PC-9 (cell line): ENCODE measurements at regions not wholly inside any gene's neighbourhood (a gene's known extent, or its start where the extent isn't known, plus 50 kb on each side); places are given as distances from the start of the nearest gene placed in this dataset.
A peak's percentile ranks its signal among the peaks of the same experiment; 100 is the strongest.

Experiments
- BruUV-seq: library from RNA; stranded (reverse); fragments of 400-500 nt; replicated peaks from 2 replicates; lab custom pipeline; 2021; lab: Mats Ljungman, UMichigan
- CTCF ChIA-PET: fragments of 300-600 bp; sonication (Branson Sonifier 250); formaldehyde crosslinking; loops from one replicate; lab custom pipeline; 2022; ENCODE audit warnings: antibody characterized with exemption; lab: Charles Lee
- POLR2A ChIA-PET: fragments of 300-600 bp; sonication (Branson Sonifier 250); formaldehyde crosslinking; loops from one replicate; lab custom pipeline; 2022; ENCODE audit warnings: antibody characterized with exemption; ENCODE audit not compliant: unreplicated experiment; lab: Charles Lee
- DNase-seq, 2 experiments: peaks; one replicate each; pipeline versions ENCODE4 v3.0.0 to v3.0.0-alpha.2; 2015 to 2022; ENCODE audit warnings: mixed read lengths in 1 of 2
- H2AFZ ChIP-seq: fragments of 200-600 bp; sonication (generic); 2 replicates; pipeline ENCODE4 v1.8.1; 2017; ENCODE audit warnings: antibody characterized with exemption
- H3F3A ChIP-seq: fragments of 200-600 bp; sonication (generic); 2 replicates; pipeline ENCODE4 v1.8.1; 2017; ENCODE audit warnings: antibody characterized with exemption, mild to moderate bottlenecking, low read depth; ENCODE audit not compliant: insufficient read depth
- H3K27ac ChIP-seq: fragments of 200-600 bp; sonication (generic); 2 replicates; pipeline ENCODE4 v1.6.1; 2016; ENCODE audit warnings: mixed run types
- H3K27me3 ChIP-seq: fragments of 200-600 bp; sonication (generic); 2 replicates; pipeline ENCODE4 v1.6.1; 2016; ENCODE audit warnings: low read depth, mixed run types; ENCODE audit not compliant: insufficient read depth
- H3K36me3 ChIP-seq: fragments of 200-600 bp; sonication (generic); 2 replicates; pipeline ENCODE4 v1.6.1; 2016; ENCODE audit warnings: low read depth, mixed run types
- H3K4me1 ChIP-seq: fragments of 200-600 bp; sonication (generic); replicated peaks from 2 replicates; pipeline ENCODE4 v1.6.1; 2016; ENCODE audit warnings: mixed run types; ENCODE audit not compliant: insufficient read depth
- H3K4me2 ChIP-seq: fragments of 200-600 bp; sonication (generic); 2 replicates; pipeline ENCODE4 v1.6.1; 2017; ENCODE audit warnings: mixed run types
- H3K4me3 ChIP-seq: fragments of 200-600 bp; sonication (generic); 2 replicates; pipeline ENCODE4 v1.6.1; 2016; ENCODE audit warnings: mixed run types
- H3K79me2 ChIP-seq: fragments of 200-600 bp; sonication (generic); 2 replicates; pipeline ENCODE4 v1.6.1; 2017; ENCODE audit warnings: low read depth, mixed run types
- H3K9me2 ChIP-seq: fragments of 200-600 bp; sonication (generic); 2 replicates; pipeline ENCODE4 v1.8.1; 2017; ENCODE audit warnings: mild to moderate bottlenecking; ENCODE audit not compliant: insufficient read depth
- H3K9me3 ChIP-seq: fragments of 200-600 bp; sonication (generic); 2 replicates; pipeline ENCODE4 v1.8.1; 2016; ENCODE audit warnings: low read depth; ENCODE audit not compliant: insufficient read depth
- H4K20me1 ChIP-seq: fragments of 200-600 bp; sonication (generic); 2 replicates; pipeline ENCODE4 v1.8.1; 2017; ENCODE audit not compliant: insufficient read depth
- CTCF ChIP-seq: fragments of 200-600 bp; sonication (generic); conservative IDR thresholded peaks from 2 replicates; pipeline ENCODE4 v1.6.1; 2017; ENCODE audit warnings: mixed run types, antibody characterized with exemption, mild to moderate bottlenecking, moderate library complexity
- EZH2 ChIP-seq: fragments of 200-600 bp; sonication (generic); IDR thresholded peaks from 2 replicates; pipeline ENCODE4 v1.8.0; 2017; ENCODE audit warnings: antibody characterized with exemption, low read depth
- intact Hi-C: fragments of 100-400 bp; cut with micrococcal nuclease; formaldehyde crosslinking; loops from one replicate; pipeline ENCODE4 v1.10.0; 2022; ENCODE audit not compliant: unreplicated experiment

DNA sequence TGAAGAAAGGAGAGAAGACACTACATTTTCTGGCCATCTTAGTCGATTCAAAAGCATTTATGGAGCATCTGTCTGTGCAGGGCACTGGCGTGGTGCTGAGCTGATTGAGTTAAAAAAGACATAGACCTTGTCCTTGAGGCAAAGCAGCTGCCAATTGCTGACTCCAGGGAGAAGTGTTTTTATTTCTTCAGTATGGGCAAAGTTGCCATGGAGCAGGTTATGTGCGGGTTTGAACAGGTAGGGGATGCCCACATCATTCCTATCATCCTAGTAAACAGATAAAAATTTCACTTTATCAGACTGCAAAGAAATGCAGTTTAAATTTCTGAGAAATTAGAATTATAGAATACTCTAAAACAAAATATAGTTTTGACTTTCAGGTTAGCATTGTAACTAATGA, 125.8 kb downstream of the NUP35 start:
- DNase-seq: no peak
- POLR2A ChIA-PET: no interaction called here
- Histone ChIP-seq H3K4me2 (no peak overlapping the region), H3K27ac (no peak overlapping the region), H3K9me3 (no peaks in the 10 kb centered on the region), H3K9me2 (no peaks in the 10 kb centered on the region), H3K4me1 (no peaks in the 10 kb centered on the region), H3K79me2 (no peaks in the 10 kb centered on the region), H3K27me3 (no peaks in the 10 kb centered on the region), H2AFZ (no peak overlapping the region), H3F3A (no peaks in the 10 kb centered on the region), H4K20me1 (no peaks in the 10 kb centered on the region), H3K4me3 (no peak overlapping the region), H3K36me3 (no peaks in the 10 kb centered on the region)
- no TSS peak for BruUV-seq
- TF ChIP-seq CTCF: no peak
- no peak for TF ChIP-seq EZH2
- intact Hi-C loops: no loop called here
- CTCF ChIA-PET: no interaction called here

- H3K79me2 ChIP-seq: no peaks in the 10 kb centered on the region
- no peak overlapping the region for H2AFZ ChIP-seq
- no peak for DNase-seq
- no peaks in the 10 kb centered on the region for H3K4me1 ChIP-seq
- H3K9me3 ChIP-seq: no peaks in the 10 kb centered on the region
- no peak overlapping the region for H3K4me3 ChIP-seq
- no TSS peak for BruUV-seq
- no peak overlapping the region for H3K27ac ChIP-seq
- CTCF ChIA-PET: no interaction called here
- no peak overlapping the region for H3K4me2 ChIP-seq
- POLR2A ChIA-PET: no interaction called here
- H3K36me3 ChIP-seq: no peaks in the 10 kb centered on the region
- TF ChIP-seq CTCF (no peak), EZH2 (no peak)
- no peaks in the 10 kb centered on the region for H3K27me3 ChIP-seq
- no peaks in the 10 kb centered on the region for H4K20me1 ChIP-seq
- no peaks in the 10 kb centered on the region for H3K9me2 ChIP-seq
- intact Hi-C loops: no loop called here
- H3F3A ChIP-seq: no peaks in the 10 kb centered on the region
Measured at GRCh38 chr2:183250472-183250871, 126.2 kb downstream of the NUP35 start.

DNA sequence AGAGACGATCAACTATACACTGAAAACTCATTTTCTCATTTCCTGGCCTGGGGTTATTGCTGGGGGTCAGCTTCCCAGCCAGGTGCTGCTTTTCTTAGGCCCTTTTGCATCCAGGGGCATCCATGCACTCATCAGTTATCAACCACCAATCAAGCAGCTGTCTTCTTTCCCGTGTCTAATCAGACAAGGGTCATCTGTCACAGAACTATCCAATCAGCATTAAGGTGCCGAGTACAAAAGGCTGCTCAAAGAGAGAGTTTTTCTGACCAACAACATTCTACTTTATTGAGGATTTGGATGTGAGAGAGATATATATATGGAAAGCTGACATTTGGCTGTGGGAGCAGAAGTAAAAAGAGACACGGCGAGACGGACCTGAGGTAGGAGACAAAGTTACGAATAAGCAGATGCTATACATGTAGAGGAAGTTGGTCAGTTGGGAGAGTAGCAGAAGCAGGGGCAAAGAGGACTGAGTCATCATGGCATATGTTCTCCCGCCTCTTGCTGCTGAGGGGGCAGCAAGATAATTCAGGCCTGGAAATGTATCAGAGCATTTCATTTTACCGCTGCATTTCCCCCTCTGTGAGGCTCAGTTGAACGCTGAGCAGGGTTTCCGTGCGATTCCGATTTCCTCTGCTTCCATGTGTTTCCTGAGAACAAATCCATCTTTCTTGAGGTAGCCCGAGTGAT, 129.3 kb downstream of the NUP35 start:
- Histone ChIP-seq H3K4me2 (no peak overlapping the region), H2AFZ (0 out of 2 replicates have a peak overlapping the region, but pooled peaks have one; percentile 3), H3K4me1 (no peaks in the 10 kb centered on the region), H3F3A (no peaks in the 10 kb centered on the region), H4K20me1 (no peaks in the 10 kb centered on the region; the same call in 1 of the 2 replicates), H3K79me2 (no peaks in the 10 kb centered on the region), H3K4me3 (no peak overlapping the region), H3K9me2 (no peaks in the 10 kb centered on the region), H3K9me3 (no peaks in the 10 kb centered on the region), H3K27ac (no peak overlapping the region), H3K27me3 (no peaks in the 10 kb centered on the region), H3K36me3 (no peaks in the 10 kb centered on the region)
- TF ChIP-seq CTCF (no peak), EZH2 (no peak)
- ChIA-PET POLR2A (no interaction called here), CTCF (no interaction called here)
- DNase-seq: no peak
- intact Hi-C loops: no loop called here
- no TSS peak for BruUV-seq
